ENCODE measurements at regions not wholly inside any gene's neighbourhood (a gene's known extent, or its start where the extent isn't known, plus 50 kb on each side); places are given as distances from the start of the nearest gene placed in this dataset.
A peak's percentile ranks its signal among the peaks of the same experiment; 100 is the strongest.
"Not testable (repeated sequence)": the region's sequence is repeated elsewhere in the genome, so short reads cannot be mapped to it uniquely, and the experiment has no call there.

GRCh38 chr18:75757951-75758350, 330.4 kb upstream of the SMIM21 start:
- DNase-seq (ENCODE audit: low read depth in 2 of 2): no peak

GRCh38 chr18:75754433-75754832, 326.9 kb upstream of the SMIM21 start:
- DNase-seq (ENCODE audit: low read depth in 2 of 2): no peak

GRCh38 chr18:75753753-75754152, 326.2 kb upstream of the SMIM21 start:
- DNase-seq (ENCODE audit: low read depth in 2 of 2): no peak

- DNase-seq (ENCODE audit: low read depth in 2 of 2): no peak
Observed at GRCh38 chr18:75752740-75753263, 325.3 kb upstream of the SMIM21 start.

GRCh38 chr18:75745147-75745546, 317.6 kb upstream of the SMIM21 start:
- DNase-seq (ENCODE audit: low read depth in 2 of 2): no peak

GRCh38 chr18:75742516-75742915, 315.0 kb upstream of the SMIM21 start:
- DNase-seq (ENCODE audit: low read depth in 2 of 2): no peak

- no peak for DNase-seq (ENCODE audit: low read depth in 2 of 2)
Observed at GRCh38 chr18:75739682-75740081, 312.2 kb upstream of the SMIM21 start.

GRCh38 chr18:75735291-75735690, 307.8 kb upstream of the SMIM21 start:
- DNase-seq (ENCODE audit: low read depth in 2 of 2): no peak

GRCh38 chr18:75730249-75730648, 302.7 kb upstream of the SMIM21 start:
- no peak for DNase-seq (ENCODE audit: low read depth in 2 of 2)

GRCh38 chr18:75728621-75729020, 301.1 kb upstream of the SMIM21 start:
- DNase-seq (ENCODE audit: low read depth in 2 of 2): no peak

- DNase-seq (ENCODE audit: low read depth in 2 of 2): peak in 1 of 2 experiments; percentile 3
Observed at GRCh38 chr18:75727456-75727855, 300.0 kb upstream of the SMIM21 start.

- DNase-seq (ENCODE audit: low read depth in 2 of 2): no peak
Observed at GRCh38 chr18:75723521-75724340, 296.2 kb upstream of the SMIM21 start.

- no peak for DNase-seq (ENCODE audit: low read depth in 2 of 2)
Observed at GRCh38 chr18:75714766-75715165, 287.3 kb upstream of the SMIM21 start.

- not testable (repeated sequence) for DNase-seq (ENCODE audit: low read depth in 2 of 2)
Observed at GRCh38 chr18:75712124-75712867, 284.8 kb upstream of the SMIM21 start.

GRCh38 chr18:75700561-75700960, 273.1 kb upstream of the SMIM21 start:
- no peak for DNase-seq (ENCODE audit: low read depth in 2 of 2)

- DNase-seq (ENCODE audit: low read depth in 2 of 2): no peak
Observed at GRCh38 chr18:75698861-75699260, 271.4 kb upstream of the SMIM21 start.

- no peak for DNase-seq (ENCODE audit: low read depth in 2 of 2)
Observed at GRCh38 chr18:75697493-75697892, 270.0 kb upstream of the SMIM21 start.

GRCh38 chr18:75696391-75696790, 268.9 kb upstream of the SMIM21 start:
- no peak for DNase-seq (ENCODE audit: low read depth in 2 of 2)

- no peak for DNase-seq (ENCODE audit: low read depth in 2 of 2)
Observed at GRCh38 chr18:75694292-75694691, 266.8 kb upstream of the SMIM21 start.

- no peak for DNase-seq (ENCODE audit: low read depth in 2 of 2)
Observed at GRCh38 chr18:75691483-75691882, 264.0 kb upstream of the SMIM21 start.

- not testable (repeated sequence) for DNase-seq (ENCODE audit: low read depth in 2 of 2)
Observed at GRCh38 chr18:75690283-75690682, 262.8 kb upstream of the SMIM21 start.

- no peak for DNase-seq (ENCODE audit: low read depth in 2 of 2)
Observed at GRCh38 chr18:75687626-75688025, 260.1 kb upstream of the SMIM21 start.

- DNase-seq (ENCODE audit: low read depth in 2 of 2): no peak
Observed at GRCh38 chr18:75683426-75683825, 255.9 kb upstream of the SMIM21 start.

All from fibroblast of skin of left biceps (primary cell).